Mucosa of rectum (tissue), 2 donors: ENCODE measurements at regions not wholly inside any gene's neighbourhood (a gene's known extent, or its start where the extent isn't known, plus 50 kb on each side); places are given as distances from the start of the nearest gene placed in this dataset.

Experiments
- H3K27ac ChIP-seq, 2 donors: one replicate each; pipeline ENCODE4 v1.7.0; 2013; ENCODE audit warnings: inconsistent platforms in 2 of 2, low read depth in 2 of 2, low read length in 2 of 2
- H3K27me3 ChIP-seq, 2 donors: one replicate each; pipeline ENCODE4 v1.7.0; 2013; ENCODE audit warnings: low read length in 2 of 2; ENCODE audit not compliant: control insufficient read depth in 2 of 2, insufficient read depth in 2 of 2
- H3K36me3 ChIP-seq, 2 donors: one replicate each; pipeline ENCODE4 v1.7.0; 2013; ENCODE audit warnings: low read length in 2 of 2; ENCODE audit not compliant: control insufficient read depth in 2 of 2, insufficient read depth in 2 of 2
- H3K4me1 ChIP-seq, 2 donors: one replicate each; pipeline ENCODE4 v1.7.0; 2013; ENCODE audit warnings: low read length in 2 of 2, mild to moderate bottlenecking in 1 of 2; ENCODE audit not compliant: control insufficient read depth in 2 of 2, insufficient read depth in 2 of 2
- H3K4me3 ChIP-seq, 2 donors: one replicate each; pipeline ENCODE4 v1.7.0; 2013; ENCODE audit warnings: low read length in 2 of 2
- H3K9ac ChIP-seq, 2 donors: one replicate each; pipeline ENCODE4 v1.7.0; 2013; ENCODE audit warnings: low read length in 2 of 2, low read depth in 1 of 2, mild to moderate bottlenecking in 1 of 2
- H3K9me3 ChIP-seq, 2 donors: one replicate each; pipeline ENCODE4 v1.7.0; 2013; ENCODE audit warnings: low read length in 2 of 2; ENCODE audit not compliant: control insufficient read depth in 2 of 2
- donor health status: healthy.
- donor health status: Normal muscosa, but diverticular disease.

DNA sequence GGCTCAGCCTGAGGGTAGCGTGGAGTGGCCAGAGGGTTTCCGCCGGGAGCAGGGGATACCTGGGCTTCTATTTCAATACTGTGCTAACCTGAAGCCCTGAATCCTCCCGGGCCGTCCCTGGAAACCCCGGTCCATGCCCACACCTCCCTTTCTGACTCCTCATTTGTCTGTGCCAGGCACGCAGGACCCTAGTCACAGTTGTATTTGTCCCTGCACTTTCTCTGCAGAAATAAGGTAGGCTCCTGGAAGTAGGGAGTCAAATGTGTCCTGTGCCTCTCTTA is 418.8 kb upstream of the HS6ST1 start:
- Histone ChIP-seq H3K9me3 (no peaks in the 10 kb centered on the region), H3K4me3 (no peak overlapping the region), H3K36me3 (no peaks in the 10 kb centered on the region), H3K27ac (no peak overlapping the region), H3K9ac (no peak overlapping the region), H3K27me3 (no peaks in the 10 kb centered on the region), H3K4me1 (no peaks in the 10 kb centered on the region)

DNA sequence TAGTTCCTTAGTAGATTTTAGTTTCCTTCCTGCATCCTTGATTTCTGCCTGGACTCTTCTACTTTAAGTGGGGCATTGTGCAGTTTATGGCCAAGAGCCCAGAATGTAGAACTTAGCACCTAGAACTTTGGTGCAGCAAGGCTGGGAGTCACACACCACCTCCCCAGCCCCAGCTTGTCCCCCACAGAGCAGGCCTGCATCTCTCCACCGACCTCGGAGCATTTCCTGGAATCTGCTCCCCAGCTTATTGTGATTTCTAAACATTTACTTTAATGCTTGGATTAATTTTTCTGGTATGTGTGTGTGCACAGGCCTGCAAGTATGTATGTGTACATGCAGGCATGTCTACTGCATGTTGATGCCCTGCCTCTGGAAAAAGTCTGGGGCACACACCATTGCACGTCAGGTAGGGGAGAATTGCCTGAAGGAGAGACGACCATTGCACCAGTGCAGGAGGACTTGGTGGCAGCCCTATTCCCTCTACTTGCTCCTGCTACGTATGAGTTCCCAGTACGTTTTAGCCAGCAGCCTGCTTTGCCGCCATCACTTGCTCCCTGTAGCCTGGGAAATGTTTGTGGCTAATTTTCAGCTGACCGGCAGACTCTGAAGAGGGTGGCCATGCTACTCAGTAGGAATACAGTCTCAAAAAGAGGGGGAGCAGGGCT is 419.9 kb upstream of the HS6ST1 start:
- Histone ChIP-seq H3K27me3 (no peaks in the 10 kb centered on the region), H3K4me1 (no peaks in the 10 kb centered on the region), H3K36me3 (no peaks in the 10 kb centered on the region), H3K9ac (no peak overlapping the region), H3K9me3 (no peaks in the 10 kb centered on the region), H3K27ac (no peak overlapping the region), H3K4me3 (no peak overlapping the region)

- H3K36me3 ChIP-seq, result no peaks in the 10 kb centered on the region
- H3K9me3 ChIP-seq, result no peaks in the 10 kb centered on the region
- H3K4me1 ChIP-seq, result no peaks in the 10 kb centered on the region
- no peak overlapping the region for H3K27ac ChIP-seq
- H3K9ac ChIP-seq, result no peak overlapping the region
- no peaks in the 10 kb centered on the region for H3K27me3 ChIP-seq
- no peak overlapping the region for H3K4me3 ChIP-seq
Observed at GRCh38 chr2:128742467-128742866, 423.8 kb upstream of the HS6ST1 start.

DNA sequence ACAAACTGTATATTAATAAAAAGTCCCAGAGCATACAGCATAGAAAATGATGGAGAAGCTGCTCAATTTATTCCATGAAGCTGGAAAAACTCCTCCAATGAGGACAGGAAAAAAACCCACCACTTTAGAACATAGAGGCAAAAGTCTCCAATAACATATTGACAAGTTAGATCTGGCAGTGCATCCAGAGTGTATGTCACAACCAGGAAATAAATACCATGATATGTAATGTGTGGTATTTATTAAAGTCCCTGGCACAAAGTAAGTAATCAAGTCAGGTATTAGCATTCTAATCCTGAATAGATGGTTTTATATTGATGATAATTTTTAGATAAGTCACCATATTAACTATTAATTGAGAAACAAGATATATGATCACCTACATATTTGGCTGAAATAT is 427.3 kb upstream of the HS6ST1 start:
- H3K27me3 ChIP-seq, result no peaks in the 10 kb centered on the region
- H3K27ac ChIP-seq, result no peak overlapping the region
- H3K9ac ChIP-seq, result no peak overlapping the region
- no peaks in the 10 kb centered on the region for H3K36me3 ChIP-seq
- H3K9me3 ChIP-seq, result no peaks in the 10 kb centered on the region
- no peak overlapping the region for H3K4me3 ChIP-seq
- H3K4me1 ChIP-seq, result no peaks in the 10 kb centered on the region

DNA sequence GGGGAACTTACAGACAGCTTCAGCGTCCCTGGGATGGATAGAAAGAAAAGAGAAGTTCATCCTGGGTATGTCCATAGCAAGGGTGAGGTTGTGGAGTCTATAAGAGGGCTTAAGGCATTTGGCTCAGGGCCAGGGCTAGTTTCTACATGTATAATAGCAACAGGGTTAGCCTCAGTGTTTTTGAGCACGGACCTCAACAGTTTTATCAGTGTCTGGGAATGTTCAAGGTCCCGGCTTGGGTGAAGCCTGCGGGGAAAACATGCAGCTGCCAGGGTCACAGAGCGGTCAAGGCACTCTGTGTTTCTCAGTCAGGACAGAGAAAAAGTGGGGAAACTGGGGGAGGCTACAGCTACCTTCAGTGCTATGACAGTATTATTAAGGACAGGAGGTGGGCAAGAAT is 427.7 kb upstream of the HS6ST1 start:
- H3K27me3 ChIP-seq, result no peaks in the 10 kb centered on the region
- H3K36me3 ChIP-seq, result no peaks in the 10 kb centered on the region
- no peak overlapping the region for H3K4me3 ChIP-seq
- no peaks in the 10 kb centered on the region for H3K9me3 ChIP-seq
- H3K9ac ChIP-seq, result no peak overlapping the region
- H3K27ac ChIP-seq, result no peak overlapping the region
- no peaks in the 10 kb centered on the region for H3K4me1 ChIP-seq

GRCh38 chr2:128748336-128748735 is 429.7 kb upstream of the HS6ST1 start:
- no peaks in the 10 kb centered on the region for H3K4me1 ChIP-seq
- H3K36me3 ChIP-seq, result no peaks in the 10 kb centered on the region
- no peaks in the 10 kb centered on the region for H3K9me3 ChIP-seq
- no peak overlapping the region for H3K4me3 ChIP-seq
- no peak overlapping the region for H3K27ac ChIP-seq
- no peaks in the 10 kb centered on the region for H3K27me3 ChIP-seq
- H3K9ac ChIP-seq, result no peak overlapping the region

DNA sequence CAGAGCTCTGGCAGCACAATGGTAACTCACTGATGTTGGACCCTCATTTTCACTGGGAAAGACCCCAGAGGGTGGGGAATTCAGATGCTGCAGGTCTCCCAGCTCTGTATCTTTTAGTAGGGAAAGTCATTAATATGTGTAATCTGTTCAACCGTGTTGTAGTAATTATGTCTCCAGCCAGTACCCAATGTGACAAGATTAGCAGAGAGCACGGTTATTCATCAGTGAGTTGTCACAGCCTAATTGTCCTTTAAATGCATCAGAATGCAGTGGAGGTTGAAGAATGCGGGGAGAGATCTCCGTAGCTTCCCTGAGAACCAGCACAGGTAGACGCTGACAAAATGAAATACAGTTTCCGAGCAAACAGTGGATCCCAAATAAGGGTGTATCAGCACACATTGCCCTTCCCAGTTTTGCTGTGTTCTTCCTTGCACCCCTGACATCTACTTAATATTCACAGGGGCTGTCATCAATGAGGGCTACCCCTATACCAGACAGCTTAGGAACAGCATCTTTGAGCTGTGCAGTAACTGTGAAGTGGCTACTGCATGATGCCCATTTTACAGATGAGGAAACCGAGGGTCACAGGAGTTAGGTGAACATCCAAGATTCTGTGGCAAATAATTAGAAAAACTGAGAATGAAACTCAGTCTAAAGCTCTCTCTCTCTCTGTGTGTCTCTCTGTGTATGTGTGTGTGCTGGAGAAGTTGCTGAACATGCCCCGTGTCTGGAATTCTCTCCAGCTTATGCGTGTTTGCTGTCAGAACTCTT is 430.4 kb upstream of the HS6ST1 start:
- no peaks in the 10 kb centered on the region for H3K4me1 ChIP-seq
- no peak overlapping the region for H3K27ac ChIP-seq
- no peak overlapping the region for H3K9ac ChIP-seq
- no peaks in the 10 kb centered on the region for H3K36me3 ChIP-seq
- H3K4me3 ChIP-seq, result no peak overlapping the region
- no peaks in the 10 kb centered on the region for H3K9me3 ChIP-seq
- no peaks in the 10 kb centered on the region for H3K27me3 ChIP-seq

DNA sequence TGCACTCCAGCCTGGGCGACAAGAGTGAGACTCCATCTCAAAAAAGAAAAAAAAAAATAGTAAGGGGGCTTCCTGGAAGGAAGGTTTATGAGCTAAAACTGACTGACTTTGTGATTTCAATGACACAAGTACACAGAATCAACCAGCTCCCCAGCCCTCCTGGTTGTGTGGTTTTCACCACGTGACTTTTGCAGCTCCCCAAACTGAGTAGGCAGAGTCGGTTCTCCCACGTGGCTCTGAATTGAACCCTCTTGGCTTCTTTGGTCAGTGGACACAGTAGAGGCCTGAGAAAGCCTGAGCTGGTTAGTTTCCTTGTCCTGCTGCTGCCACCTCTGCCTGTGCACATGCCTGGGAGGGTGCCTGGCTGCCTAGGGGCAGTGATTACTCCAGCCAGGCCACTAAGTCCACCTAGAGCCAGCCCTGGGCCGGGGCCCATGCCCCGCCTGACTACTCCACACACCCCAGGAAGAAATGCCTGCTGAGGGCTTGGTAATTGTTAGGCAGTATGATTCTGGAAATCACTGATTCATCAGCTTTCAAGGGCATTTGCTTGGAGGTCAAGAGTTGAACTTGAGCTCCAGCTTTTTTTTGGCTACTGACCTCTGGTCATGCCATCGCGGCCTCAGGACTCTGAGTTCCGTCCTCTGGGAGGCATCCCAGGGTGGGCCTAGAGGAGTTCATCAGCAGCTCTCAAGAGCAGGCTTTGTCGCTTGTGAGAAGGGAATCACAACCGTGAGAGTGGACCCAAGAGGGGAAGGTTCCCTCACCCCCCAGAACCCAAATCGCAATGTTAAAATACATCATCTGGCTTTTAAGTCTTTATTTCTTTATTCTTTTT is 431.9 kb upstream of the HS6ST1 start:
- Histone ChIP-seq H3K9me3 (no peaks in the 10 kb centered on the region), H3K27ac (no peak overlapping the region), H3K27me3 (no peaks in the 10 kb centered on the region), H3K4me1 (no peaks in the 10 kb centered on the region), H3K4me3 (no peak overlapping the region), H3K36me3 (no peaks in the 10 kb centered on the region), H3K9ac (no peak overlapping the region)

DNA sequence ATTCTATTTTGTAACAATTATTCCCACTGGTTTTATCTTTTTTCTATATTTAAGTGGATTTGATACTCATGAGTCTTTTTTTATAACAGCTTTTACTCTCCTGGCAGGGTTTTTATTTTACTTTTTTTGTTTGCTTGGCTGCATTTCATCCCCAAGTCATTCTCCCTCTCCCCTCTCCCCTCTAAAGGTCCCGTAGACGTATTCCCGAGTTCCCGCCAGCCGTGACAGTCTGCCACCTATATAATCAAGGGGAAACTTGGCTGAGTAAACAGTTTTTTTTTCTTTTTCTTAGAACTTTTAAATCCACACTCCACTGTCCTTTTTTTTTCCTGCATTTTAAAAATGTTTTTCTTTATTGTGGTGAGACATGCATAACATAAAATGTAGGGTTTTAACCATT is 433.1 kb upstream of the HS6ST1 start:
- Histone ChIP-seq H3K9me3 (no peaks in the 10 kb centered on the region), H3K9ac (no peak overlapping the region), H3K4me1 (no peaks in the 10 kb centered on the region), H3K36me3 (no peaks in the 10 kb centered on the region), H3K4me3 (no peak overlapping the region), H3K27ac (no peak overlapping the region), H3K27me3 (no peaks in the 10 kb centered on the region)

- Histone ChIP-seq H3K9ac (no peak overlapping the region), H3K27ac (no peak overlapping the region), H3K9me3 (no peaks in the 10 kb centered on the region), H3K36me3 (no peaks in the 10 kb centered on the region), H3K27me3 (no peaks in the 10 kb centered on the region), H3K4me3 (no peak overlapping the region), H3K4me1 (no peaks in the 10 kb centered on the region)
Observed at GRCh38 chr2:128752691-128753263, 434.1 kb upstream of the HS6ST1 start.
